ENCODE measurements at regions not wholly inside any gene's neighbourhood (a gene's known extent, or its start where the extent isn't known, plus 50 kb on each side); places are given as distances from the start of the nearest gene placed in this dataset.

DNA sequence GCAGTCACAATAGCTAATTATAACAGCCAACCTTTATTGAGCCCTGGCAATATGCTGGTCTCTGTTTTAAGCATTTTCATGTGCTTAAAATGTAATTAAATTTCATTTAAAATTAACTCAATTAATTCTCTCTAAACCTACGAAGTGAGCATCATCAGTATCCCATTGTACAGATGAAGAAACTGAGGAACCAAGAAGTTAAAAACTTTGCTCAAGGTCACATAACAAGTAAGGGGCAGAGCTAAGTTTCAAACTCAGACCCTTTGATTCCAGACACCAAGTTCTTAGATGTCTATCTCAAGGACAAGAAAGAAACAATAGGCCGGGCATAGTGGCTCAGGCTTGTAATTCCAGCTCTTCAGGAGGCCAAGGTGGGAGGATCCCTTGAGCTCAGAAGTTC is 55.9 kb upstream of the NFKB1 start:
- Histone ChIP-seq H3K4me2 (ENCODE audit: insufficient read depth in 1 of 2, low read depth in 2 of 2, low read length in 2 of 2) (no peak overlapping the region), H3K23me2 (ENCODE audit: low read depth, low read length) (no peaks in the 10 kb centered on the region), H4K8ac (ENCODE audit: extremely low read depth, insufficient read depth, low read length) (no peak overlapping the region), H2BK12ac (ENCODE audit: low read depth, low read length) (no peak overlapping the region), H3K79me1 (ENCODE audit: low read depth, low read length) (no peaks in the 10 kb centered on the region), H4K5ac (ENCODE audit: insufficient read length, low read depth, low read length) (no peak overlapping the region), H2BK5ac (ENCODE audit: low read depth, low read length) (no peak overlapping the region), H4K20me1 (replicated peaks in 1 of 2; ENCODE audit: control insufficient read depth in 1 of 2, insufficient read depth in 2 of 2, low read length in 2 of 2) (no peaks in the 10 kb centered on the region), H3K23ac (ENCODE audit: insufficient read length) (no peak overlapping the region), H4K91ac (replicated peaks; ENCODE audit: insufficient read length, low read length) (no peak overlapping the region), H3K9ac (replicated peaks in 1 of 4; ENCODE audit: extremely low read depth in 1 of 4, low read depth in 3 of 4, low read length in 3 of 4) (no peak overlapping the region), H3K18ac (ENCODE audit: extremely low read depth, low read length) (no peak overlapping the region), H2AFZ (ENCODE audit: low read length) (no peak overlapping the region), H2BK120ac (replicated peaks; ENCODE audit: low read depth, low read length) (no peak overlapping the region), H2BK20ac (ENCODE audit: low read length) (no peak overlapping the region), H3K14ac (ENCODE audit: insufficient read length) (no peak overlapping the region), H3K27me3 (replicated peaks in 1 of 4; ENCODE audit: control insufficient read depth in 3 of 4, extremely low read depth in 1 of 4, insufficient read depth in 3 of 4, low read length in 3 of 4) (no peaks in the 10 kb centered on the region), H2BK15ac (ENCODE audit: low read length) (no peak overlapping the region), H3K56ac (replicated peaks; ENCODE audit: insufficient read length, low read depth, low read length) (no peak overlapping the region), H3K4me1 (replicated peaks in 1 of 4; ENCODE audit: control insufficient read depth in 3 of 4, insufficient read depth in 4 of 4, low read length in 3 of 4) (no peaks in the 10 kb centered on the region), H3K4ac (replicated peaks; ENCODE audit: insufficient read length, low read depth, low read length) (no peak overlapping the region), H3K79me2 (ENCODE audit: control insufficient read depth in 1 of 2, insufficient read depth in 2 of 2, low read length in 2 of 2) (no peaks in the 10 kb centered on the region), H3K27ac (ENCODE audit: low read depth, low read length) (no peak overlapping the region), H3K36me3 (ENCODE audit: control insufficient read depth in 2 of 4, insufficient read depth in 4 of 4, low read length in 3 of 4) (no peaks in the 10 kb centered on the region), H3K4me3 (ENCODE audit: extremely low read depth in 1 of 4, insufficient read depth in 2 of 4, low read depth in 3 of 4, low read length in 4 of 4) (no peak overlapping the region), H2AK5ac (ENCODE audit: low read depth, low read length) (no peak overlapping the region), H3K9me3 (ENCODE audit: insufficient read depth in 2 of 2, low read depth in 1 of 2, low read length in 1 of 2) (no peaks in the 10 kb centered on the region)
- DNase-seq (ENCODE audit: low read depth in 1 of 2, low spot score in 2 of 2) (no peak), FAIRE-seq (no peak)
- CTCF ChIA-PET (ENCODE audit: partially characterized antibody) = interaction anchor here (0.8 to 1.9 kb wide), 3 partner anchors 10 to 587 kb away, joined by 3 to 6 read pairs (median 5); no protein-coding TSS in a partner anchor
- no peak for TF ChIP-seq EGR1 (IDR thresholded peaks at IDR 0.05; ENCODE audit: borderline replicate concordance, low read depth, low read length)
- POLR2A ChIA-PET (ENCODE audit: partially characterized antibody) = no interaction called here
- 92% methylated on average over 2 of the region's 2 CpGs; no CpG with 5 or more reads in 1 of the 2 experiments for WGBS, 2 experiments (ENCODE audit: extremely low coverage in 1 of 2, insufficient coverage in 1 of 2, insufficient read length in 1 of 2, insufficient replicate concordance in 2 of 2, low coverage in 1 of 2, low lambda C conversion rate in 2 of 2, missing lambda C conversion rate in 1 of 2)

All from H1 (cell line).